ENCODE measurements at regions not wholly inside any gene's neighbourhood (a gene's known extent, or its start where the extent isn't known, plus 50 kb on each side); places are given as distances from the start of the nearest gene placed in this dataset.

DNA sequence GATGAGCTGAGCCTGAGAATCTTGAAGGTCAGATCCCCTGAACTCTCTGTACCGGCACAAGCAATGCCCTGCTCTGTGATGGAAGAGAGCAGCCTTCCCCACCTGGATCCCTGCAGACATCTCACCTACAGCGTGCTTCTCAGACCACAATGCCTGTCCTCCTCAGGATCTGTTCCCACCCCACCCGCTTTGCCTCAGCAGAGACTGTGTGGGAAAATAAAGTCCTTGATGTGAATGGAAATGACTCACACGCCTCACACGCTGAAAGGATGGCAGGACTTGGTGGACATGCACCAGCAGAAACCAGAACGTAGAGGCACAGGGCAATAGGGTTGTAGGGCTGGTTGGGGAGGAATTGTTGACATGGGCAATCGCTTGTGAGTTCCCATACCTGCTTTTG, 117.9 kb upstream of the POU3F3 start (continued):
- no peak for TF ChIP-seq MTERF4 (CRISPR knock-in tag; IDR thresholded peaks at IDR 0.05)
- TF ChIP-seq, protein P1, sequence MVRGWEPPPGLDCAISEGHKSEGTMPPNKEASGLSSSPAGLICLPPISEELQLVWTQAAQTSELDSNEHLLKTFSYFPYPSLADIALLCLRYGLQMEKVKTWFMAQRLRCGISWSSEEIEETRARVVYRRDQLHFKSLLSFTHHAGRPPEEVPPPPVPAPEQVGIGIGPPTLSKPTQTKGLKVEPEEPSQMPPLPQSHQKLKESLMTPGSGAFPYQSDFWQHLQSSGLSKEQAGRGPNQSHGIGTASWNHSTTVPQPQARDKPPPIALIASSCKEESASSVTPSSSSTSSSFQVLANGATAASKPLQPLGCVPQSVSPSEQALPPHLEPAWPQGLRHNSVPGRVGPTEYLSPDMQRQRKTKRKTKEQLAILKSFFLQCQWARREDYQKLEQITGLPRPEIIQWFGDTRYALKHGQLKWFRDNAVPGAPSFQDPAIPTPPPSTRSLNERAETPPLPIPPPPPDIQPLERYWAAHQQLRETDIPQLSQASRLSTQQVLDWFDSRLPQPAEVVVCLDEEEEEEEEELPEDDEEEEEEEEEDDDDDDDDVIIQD (CRISPR knock-in tag; IDR thresholded peaks at IDR 0.05; ENCODE audit: low read depth) = no peak

- POLR2A ChIA-PET = no interaction called here
- WGBS (ENCODE audit: low lambda C conversion rate) = 3% methylated on average over 3 of the region's 3 CpGs
- TF ChIP-seq ATF1 (CRISPR knock-in tag; IDR thresholded peaks at IDR 0.05) = no peak
- no peak for TF ChIP-seq MAFK (conservative IDR thresholded peaks at IDR 0.05 in 1 of 2, IDR thresholded peaks at IDR 0.05 in 1 of 2; ENCODE audit: low read length in 2 of 2)
- no peak for TF ChIP-seq KLF16 (CRISPR knock-in tag; IDR thresholded peaks at IDR 0.05)
- no peak for TF ChIP-seq HCFC1 (IDR thresholded peaks at IDR 0.05; ENCODE audit: low read depth, low read length)
- no peak for TF ChIP-seq MYNN (CRISPR knock-in tag; IDR thresholded peaks at IDR 0.05; ENCODE audit: low read depth)
- TF ChIP-seq ZNF616 (CRISPR knock-in tag; IDR thresholded peaks at IDR 0.05; ENCODE audit: low read depth) = no peak
- TF ChIP-seq SRSF9 (IDR thresholded peaks at IDR 0.05; ENCODE audit: borderline replicate concordance, insufficient read depth, low read depth, low read length, poor library complexity, severe bottlenecking) = no peak
- no peak for TF ChIP-seq CAMTA2 (CRISPR knock-in tag; IDR thresholded peaks at IDR 0.05; ENCODE audit: borderline replicate concordance)
- no peak for TF ChIP-seq ZNF589 (CRISPR knock-in tag; conservative IDR thresholded peaks at IDR 0.05)
- TF ChIP-seq MTA3 (CRISPR knock-in tag; IDR thresholded peaks at IDR 0.05) = no peak
- no peak for TF ChIP-seq MIER2 (CRISPR knock-in tag; IDR thresholded peaks at IDR 0.05)
- TF ChIP-seq TAF1 (CRISPR knock-in tag; IDR thresholded peaks at IDR 0.05) = no peak
- TF ChIP-seq ZNF10 (CRISPR knock-in tag; IDR thresholded peaks at IDR 0.05; ENCODE audit: borderline replicate concordance, low read depth) = no peak
- TF ChIP-seq E2F1 (CRISPR knock-in tag; IDR thresholded peaks at IDR 0.05) = no peak
Measured at GRCh38 chr2:104741860-104742259, 112.1 kb upstream of the POU3F3 start.

More at GRCh38 chr2:104741860-104742259, 112.1 kb upstream of the POU3F3 start:
- intact Hi-C loops (cut with micrococcal nuclease; ENCODE audit: unreplicated experiment) = no loop called here
- CTCF ChIA-PET (ENCODE audit: low intra/inter-chr PET ratio, low total read pairs) = no interaction called here
- Histone ChIP-seq H3K9me3 (ENCODE audit: low read length) (no peaks in the 10 kb centered on the region), H3K36me3 (replicated peaks in 1 of 2; ENCODE audit: control insufficient read depth in 1 of 2, insufficient read depth in 2 of 2, low read length in 2 of 2) (no peaks in the 10 kb centered on the region), H3K27ac (ENCODE audit: extremely low read length, insufficient read depth, low read length) (no peak overlapping the region), H3K27me3 (ENCODE audit: control insufficient read depth in 1 of 2, insufficient read depth in 2 of 2, low read length in 2 of 2) (peaks cover 2 to 31% of the 10 kb centered on the region in 2 experiments; a peak in 3 of 5 replicates), H3K79me2 (ENCODE audit: insufficient read depth, low read length) (no peaks in the 10 kb centered on the region), H3K4me2 (ENCODE audit: low read depth, low read length) (no peak overlapping the region), H3K9ac (ENCODE audit: insufficient read depth, low read depth, low read length) (no peak overlapping the region), H4K20me1 (ENCODE audit: insufficient read depth, low read length) (no peaks in the 10 kb centered on the region), H3K4me3 (replicated peaks in 1 of 3; ENCODE audit: insufficient read depth in 1 of 3, low read depth in 2 of 3, low read length in 3 of 3) (no peak overlapping the region), H2AFZ (ENCODE audit: low read length) (no peak overlapping the region), H3K4me1 (ENCODE audit: insufficient read depth, low read length) (no peaks in the 10 kb centered on the region)
- BruUV-seq (replicated peaks) = no TSS peak
- DNase-seq (ENCODE audit: low spot score) = no peak
- no peak for ATAC-seq
- in situ Hi-C loops (cut with HindIII; ENCODE audit: extremely low pct_ligation_motif_present, low pct_unique_long_range_greater_than_20kb) = no loop called here
- FAIRE-seq = no peak

Measured in HepG2 (cell line).